GM06990 (cell line): ENCODE measurements at regions not wholly inside any gene's neighbourhood (a gene's known extent, or its start where the extent isn't known, plus 50 kb on each side); places are given as distances from the start of the nearest gene placed in this dataset.

Experiments
- DNase-seq: peaks from one replicate; pipeline ENCODE4 v3.0.0-alpha.2; 2011; ENCODE audit not compliant: insufficient read length; ENCODE audit errors: extremely low read depth
- H3K27me3 ChIP-seq: replicated peaks from 2 replicates; pipeline ENCODE4 v1.6.0; 2011; ENCODE audit warnings: low read length; ENCODE audit not compliant: control insufficient read depth, insufficient read depth
- H3K36me3 ChIP-seq: 2 replicates; pipeline ENCODE4 v1.5.1; 2011; ENCODE audit warnings: low read length; ENCODE audit not compliant: control insufficient read depth, insufficient read depth
- H3K4me3 ChIP-seq: replicated peaks from 2 replicates; pipeline ENCODE4 v1.5.1; 2011; ENCODE audit warnings: low read depth, mild to moderate bottlenecking, control low read depth, low read length
- TF ChIP-seq, protein P1 (sequence below): IDR thresholded peaks from 2 replicates; pipeline ENCODE4 v1.5.1; 2011; ENCODE audit warnings: low read length, control low read depth, mild to moderate bottlenecking, inconsistent platforms; ENCODE audit not compliant: insufficient read depth, poor library complexity, severe bottlenecking

DNA sequence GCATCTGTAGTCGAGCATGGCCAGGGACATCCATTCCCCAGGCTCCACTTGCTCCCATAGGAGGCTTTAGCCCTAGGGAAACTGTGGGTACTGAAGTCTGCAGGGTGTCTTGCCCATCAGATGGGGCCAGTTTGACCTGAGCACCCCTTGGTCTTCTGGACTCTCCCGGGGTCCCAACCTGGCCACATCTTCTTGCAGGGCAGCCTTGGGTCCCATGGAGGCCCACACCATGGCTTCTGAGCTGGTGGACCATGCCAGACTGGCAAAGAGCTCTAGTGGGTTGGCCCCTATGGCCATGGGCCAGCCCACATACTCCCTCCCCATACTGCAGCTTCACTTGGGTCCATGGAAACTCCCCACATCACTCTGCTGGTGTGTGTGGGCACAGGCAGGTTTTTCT is 154.4 kb upstream of the PRLR start:
- H3K36me3 ChIP-seq: no peaks in the 10 kb centered on the region
- TF ChIP-seq, protein P1, sequence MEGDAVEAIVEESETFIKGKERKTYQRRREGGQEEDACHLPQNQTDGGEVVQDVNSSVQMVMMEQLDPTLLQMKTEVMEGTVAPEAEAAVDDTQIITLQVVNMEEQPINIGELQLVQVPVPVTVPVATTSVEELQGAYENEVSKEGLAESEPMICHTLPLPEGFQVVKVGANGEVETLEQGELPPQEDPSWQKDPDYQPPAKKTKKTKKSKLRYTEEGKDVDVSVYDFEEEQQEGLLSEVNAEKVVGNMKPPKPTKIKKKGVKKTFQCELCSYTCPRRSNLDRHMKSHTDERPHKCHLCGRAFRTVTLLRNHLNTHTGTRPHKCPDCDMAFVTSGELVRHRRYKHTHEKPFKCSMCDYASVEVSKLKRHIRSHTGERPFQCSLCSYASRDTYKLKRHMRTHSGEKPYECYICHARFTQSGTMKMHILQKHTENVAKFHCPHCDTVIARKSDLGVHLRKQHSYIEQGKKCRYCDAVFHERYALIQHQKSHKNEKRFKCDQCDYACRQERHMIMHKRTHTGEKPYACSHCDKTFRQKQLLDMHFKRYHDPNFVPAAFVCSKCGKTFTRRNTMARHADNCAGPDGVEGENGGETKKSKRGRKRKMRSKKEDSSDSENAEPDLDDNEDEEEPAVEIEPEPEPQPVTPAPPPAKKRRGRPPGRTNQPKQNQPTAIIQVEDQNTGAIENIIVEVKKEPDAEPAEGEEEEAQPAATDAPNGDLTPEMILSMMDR: no peak
- no peaks in the 10 kb centered on the region for H3K27me3 ChIP-seq
- no peak overlapping the region for H3K4me3 ChIP-seq
- no peak for DNase-seq

DNA sequence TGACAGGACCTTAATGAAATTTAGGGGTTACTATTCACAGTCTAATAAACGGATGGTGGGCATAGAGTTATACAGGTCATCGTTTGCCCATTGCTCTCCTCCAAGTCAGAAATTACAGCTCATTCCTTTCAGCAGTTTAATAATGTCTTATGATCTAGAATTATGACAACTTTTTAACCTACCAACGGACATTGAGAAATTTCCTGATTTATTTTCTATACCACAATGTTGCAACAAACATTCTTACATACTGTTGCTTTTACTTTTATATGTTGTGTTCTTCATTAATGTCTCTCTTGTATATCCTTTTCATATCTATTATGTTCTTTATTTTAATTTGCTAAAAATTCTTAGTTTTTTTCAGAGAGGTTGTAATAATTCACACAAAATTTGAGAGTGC is 152.8 kb upstream of the PRLR start:
- Histone ChIP-seq H3K4me3 (no peak overlapping the region), H3K36me3 (no peaks in the 10 kb centered on the region), H3K27me3 (no peaks in the 10 kb centered on the region)
- TF ChIP-seq, protein P1: no peak
- no peak for DNase-seq

DNA sequence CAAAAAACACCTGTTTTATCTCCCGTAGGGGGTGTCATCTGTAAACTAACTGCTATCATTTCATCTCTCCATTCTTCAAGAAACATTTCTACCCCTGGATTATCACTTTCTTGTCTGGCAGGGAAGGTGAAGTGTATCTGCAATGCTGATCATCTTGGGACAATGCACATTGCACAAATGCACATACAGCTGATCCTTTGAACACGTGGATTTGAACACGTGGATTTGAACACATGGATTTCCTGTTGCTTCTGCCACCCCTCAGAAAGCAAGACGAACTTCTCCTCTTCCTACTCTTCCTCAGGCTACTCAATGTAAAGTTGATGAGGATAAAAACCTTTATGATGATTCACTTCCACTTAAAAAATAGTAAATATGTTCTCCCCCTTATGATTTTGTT is 147.4 kb upstream of the PRLR start:
- no peaks in the 10 kb centered on the region for H3K36me3 ChIP-seq
- TF ChIP-seq, protein P1: no peak
- DNase-seq: no peak
- no peak overlapping the region for H3K4me3 ChIP-seq
- H3K27me3 ChIP-seq: no peaks in the 10 kb centered on the region

DNA sequence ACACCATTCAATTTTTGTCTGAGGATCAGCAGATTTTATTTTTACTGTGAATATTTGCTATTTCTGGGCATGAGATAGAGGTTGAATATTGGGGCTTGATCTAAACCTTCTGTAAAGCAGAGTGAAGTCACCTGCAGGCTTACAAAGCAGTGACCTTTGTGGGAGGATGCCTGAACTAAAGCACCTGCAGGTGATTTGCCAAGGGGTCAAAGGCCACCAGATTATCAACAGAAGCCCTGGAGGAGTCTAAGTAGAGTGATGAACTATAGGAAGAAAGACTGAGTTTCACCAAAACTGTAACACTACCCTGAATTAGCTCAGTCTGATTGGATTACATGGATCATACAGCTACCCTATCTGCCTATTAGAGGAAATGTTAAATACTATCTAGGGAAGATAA is 144.3 kb upstream of the PRLR start:
- no peaks in the 10 kb centered on the region for H3K27me3 ChIP-seq
- no peak for DNase-seq
- TF ChIP-seq, protein P1: no peak

DNA sequence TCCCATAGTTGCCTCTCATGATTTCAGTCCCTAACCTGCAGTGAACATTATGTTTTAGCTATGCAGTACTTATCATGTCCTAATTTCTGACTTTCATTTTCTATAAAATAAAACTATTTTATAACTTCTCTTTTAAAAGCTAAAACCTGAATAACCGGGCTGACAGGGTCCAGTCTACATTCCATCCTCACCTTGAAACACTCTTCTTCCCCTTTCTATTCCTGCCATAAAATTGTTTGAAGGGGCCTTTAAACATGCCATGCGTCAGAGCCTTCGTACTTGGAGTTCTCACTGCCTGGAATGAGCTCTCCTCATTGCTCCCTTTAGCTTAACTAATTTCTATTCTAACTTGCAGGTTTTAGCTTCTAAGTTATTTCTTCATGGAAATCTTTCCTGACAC is 143.0 kb upstream of the PRLR start:
- Histone ChIP-seq H3K27me3 (no peaks in the 10 kb centered on the region), H3K36me3 (no peaks in the 10 kb centered on the region), H3K4me3 (no peak overlapping the region)
- no peak for DNase-seq
- TF ChIP-seq, protein P1: no peak

More for the DNA sequence above, 144.3 kb upstream of the PRLR start:
- H3K4me3 ChIP-seq: no peak overlapping the region
- no peaks in the 10 kb centered on the region for H3K36me3 ChIP-seq

DNA sequence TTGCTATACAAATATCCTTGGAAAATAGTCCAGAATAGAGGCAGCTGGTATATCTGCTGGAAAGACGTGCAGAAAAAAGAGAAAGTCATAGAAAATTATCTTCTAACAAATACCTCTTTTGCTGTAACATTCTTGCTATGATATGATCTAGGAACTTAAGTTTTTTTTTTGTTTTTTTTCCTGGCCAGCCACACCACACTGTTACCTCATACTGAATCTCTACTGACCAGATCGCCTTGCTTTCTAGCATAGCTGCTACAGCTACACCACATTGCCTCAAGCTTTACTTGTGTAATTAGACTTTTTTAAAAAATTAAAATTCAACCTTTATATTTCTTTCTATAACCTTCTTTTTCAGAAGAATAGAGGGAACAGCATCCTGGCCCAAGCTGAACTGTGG is 142.2 kb upstream of the PRLR start:
- TF ChIP-seq, protein P1: no peak
- no peak for DNase-seq
- no peaks in the 10 kb centered on the region for H3K36me3 ChIP-seq
- no peaks in the 10 kb centered on the region for H3K27me3 ChIP-seq
- H3K4me3 ChIP-seq: no peak overlapping the region
